C4-2B (cell line): ENCODE measurements at regions not wholly inside any gene's neighbourhood (a gene's known extent, or its start where the extent isn't known, plus 50 kb on each side); places are given as distances from the start of the nearest gene placed in this dataset.

Source experiments
- H3K27ac ChIP-seq: fragments of 450-650 bp; 2 replicates; pipeline ENCODE4 v1.5.1; 2017
- CTCF ChIP-seq: fragments of 450-650 bp; conservative IDR thresholded peaks from 2 replicates; pipeline ENCODE4 v1.5.1; 2017; ENCODE audit warnings: mild to moderate bottlenecking
- ZFX ChIP-seq: fragments of 450-650 bp; IDR thresholded peaks from 2 replicates; pipeline ENCODE4 v1.6.1; 2017

GRCh38 chr15:69990566-69991421 is 106.9 kb downstream of the TLE3 start:
- TF ChIP-seq CTCF: no peak
- TF ChIP-seq ZFX: no peak

DNA sequence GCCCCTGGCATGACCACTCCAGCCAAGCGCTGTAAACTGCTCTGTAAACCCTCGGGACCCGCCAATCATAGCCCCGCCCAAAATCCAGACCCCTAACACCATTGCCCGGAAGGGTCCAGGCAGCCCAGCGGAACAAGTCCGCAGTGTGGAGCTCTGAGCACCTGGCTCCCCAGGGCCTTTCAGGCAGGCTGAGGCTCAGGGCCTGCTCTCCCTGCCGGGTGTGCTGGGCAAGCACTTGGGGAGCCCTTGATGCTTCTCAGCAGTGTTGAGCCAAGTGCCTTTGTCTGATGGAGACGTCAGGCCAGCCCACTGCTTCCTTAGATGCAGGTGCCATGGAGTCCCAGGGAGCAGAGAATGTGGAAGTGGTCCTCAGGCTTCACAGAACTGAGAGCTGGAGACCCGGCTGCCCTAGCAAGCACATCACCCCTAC is 106.2 kb downstream of the TLE3 start:
- no peak overlapping the region for H3K27ac ChIP-seq
- TF ChIP-seq CTCF: no peak
- no peak for TF ChIP-seq ZFX

More at GRCh38 chr15:69990566-69991421, 106.9 kb downstream of the TLE3 start:
- no peak overlapping the region for H3K27ac ChIP-seq

GRCh38 chr15:69992348-69992747 is 105.4 kb downstream of the TLE3 start:
- no peak overlapping the region for H3K27ac ChIP-seq
- TF ChIP-seq CTCF (no peak), ZFX (no peak)

GRCh38 chr15:69994429-69995205 is 103.1 kb downstream of the TLE3 start:
- no peak overlapping the region for H3K27ac ChIP-seq
- TF ChIP-seq CTCF: no peak
- TF ChIP-seq ZFX: no peak

GRCh38 chr15:69996321-69997160 is 101.2 kb downstream of the TLE3 start:
- TF ChIP-seq ZFX (no peak), CTCF (no peak)
- H3K27ac ChIP-seq: peak overlapping the region; percentile 60

GRCh38 chr15:69997161-69997485 is 100.6 kb downstream of the TLE3 start:
- H3K27ac ChIP-seq: peak overlapping the region; percentile 60
- no peak for TF ChIP-seq CTCF
- no peak for TF ChIP-seq ZFX
